IMR-90 (cell line): ENCODE measurements at regions not wholly inside any gene's neighbourhood (a gene's known extent, or its start where the extent isn't known, plus 50 kb on each side); places are given as distances from the start of the nearest gene placed in this dataset.

ENCODE experiments used
- ATAC-seq: fragments of 200-7000 bp; cut with Tn5 transposase; 2 replicates; pipeline ENCODE4 v1.9.1; 2020; ENCODE audit warnings: low read depth, mild to moderate bottlenecking, moderate library complexity
- BruUV-seq: library from RNA; stranded (reverse); fragments of 400-500 nt; replicated peaks from 2 replicates; lab custom pipeline; 2021; lab: Mats Ljungman, UMichigan
- CTCF ChIA-PET: fragments of 300-600 bp; formaldehyde crosslinking; extraction: SDS; loops from one replicate; lab custom pipeline; 2021; ENCODE audit warnings: antibody characterized with exemption; lab: Yijun Ruan, JAX
- POLR2A ChIA-PET: fragments of 300-600 bp; sonication (Branson Sonifier 250); formaldehyde crosslinking; loops from one replicate; lab custom pipeline; 2022; ENCODE audit warnings: antibody characterized with exemption; ENCODE audit not compliant: unreplicated experiment; lab: Charles Lee
- DNase-seq: peaks from one replicate; pipeline ENCODE4 v3.0.0; 2013
- H2AFZ ChIP-seq: replicated peaks from 2 replicates; pipeline ENCODE3; 2013; ENCODE audit warnings: low read length, mild to moderate bottlenecking; ENCODE audit not compliant: poor library complexity
- H2AK5ac ChIP-seq: 2 replicates; pipeline ENCODE4 v1.6.1; 2013; ENCODE audit warnings: low read depth, low read length, inconsistent platforms
- H2AK9ac ChIP-seq: replicated peaks from 2 replicates; pipeline ENCODE3; 2013; ENCODE audit warnings: mild to moderate bottlenecking, low read depth, low read length, moderate library complexity; ENCODE audit not compliant: poor library complexity
- H2BK120ac ChIP-seq: 2 replicates; pipeline ENCODE4 v1.6.1; 2013; ENCODE audit warnings: low read depth, low read length, inconsistent platforms
- H2BK15ac ChIP-seq: 3 replicates; pipeline ENCODE4 v1.6.1; 2013; ENCODE audit warnings: low read depth, low read length, inconsistent platforms
- H2BK20ac ChIP-seq: 2 replicates; pipeline ENCODE4 v1.6.1; 2013; ENCODE audit warnings: low read depth, mild to moderate bottlenecking, inconsistent platforms, low read length, moderate library complexity
- H2BK5ac ChIP-seq: 2 replicates; pipeline ENCODE4 v1.6.1; 2013; ENCODE audit warnings: mild to moderate bottlenecking, low read depth, low read length, inconsistent platforms; ENCODE audit not compliant: poor library complexity, severe bottlenecking
- H3K14ac ChIP-seq: replicated peaks from 2 replicates; pipeline ENCODE4 v1.6.1; 2013; ENCODE audit warnings: low read depth, low read length, inconsistent platforms
- H3K18ac ChIP-seq: 2 replicates; pipeline ENCODE4 v1.6.1; 2013; ENCODE audit warnings: low read depth, low read length, control low read depth
- H3K23ac ChIP-seq: 2 replicates; pipeline ENCODE4 v1.6.1; 2013; ENCODE audit warnings: low read depth, low read length, inconsistent platforms
- H3K27ac ChIP-seq: 2 replicates; pipeline ENCODE4 v1.5.1; 2013; ENCODE audit warnings: mild to moderate bottlenecking, control low read depth, low read length; ENCODE audit not compliant: insufficient read depth
- H3K27me3 ChIP-seq: 2 replicates; pipeline ENCODE4 v1.6.1; 2013; ENCODE audit warnings: low read length; ENCODE audit not compliant: control insufficient read depth, insufficient read depth
- H3K36me3 ChIP-seq: 2 replicates; pipeline ENCODE4 v1.6.1; 2013; ENCODE audit warnings: low read length, mixed read lengths; ENCODE audit not compliant: control insufficient read depth, insufficient read depth
- H3K4ac ChIP-seq: 2 replicates; pipeline ENCODE4 v1.6.1; 2013; ENCODE audit warnings: low read depth, low read length, inconsistent platforms
- H3K4me1 ChIP-seq: 2 replicates; pipeline ENCODE4 v1.6.1; 2013; ENCODE audit warnings: low read length, mixed read lengths; ENCODE audit not compliant: control insufficient read depth, insufficient read depth
- H3K4me2 ChIP-seq: 2 replicates; pipeline ENCODE4 v1.6.1; 2013; ENCODE audit warnings: low read depth, mild to moderate bottlenecking, control low read depth, low read length, moderate library complexity
- H3K4me3 ChIP-seq: 2 replicates; pipeline ENCODE4 v1.5.1; 2013; ENCODE audit warnings: low read depth, mild to moderate bottlenecking, control low read depth, low read length, moderate library complexity; ENCODE audit not compliant: insufficient read depth
- H3K56ac ChIP-seq: 2 replicates; pipeline ENCODE4 v1.6.1; 2013; ENCODE audit warnings: low read length, inconsistent platforms; ENCODE audit not compliant: insufficient read depth; ENCODE audit errors: extremely low read depth
- H3K79me1 ChIP-seq, 2 experiments: 2 replicates each; pipeline ENCODE4 v1.6.1; 2013; ENCODE audit warnings: low read length in 2 of 2, inconsistent platforms in 1 of 2, low read depth in 1 of 2
- H3K9ac ChIP-seq: 2 replicates; pipeline ENCODE4 v1.6.1; 2013; ENCODE audit warnings: low read depth, low read length, control low read depth
- H3K9me1 ChIP-seq: 2 replicates; pipeline ENCODE4 v1.6.1; 2013; ENCODE audit warnings: low read length, inconsistent platforms; ENCODE audit not compliant: insufficient read depth
- H3K9me3 ChIP-seq: 2 replicates; pipeline ENCODE4 v1.6.1; 2013; ENCODE audit warnings: low read length; ENCODE audit not compliant: control insufficient read depth, insufficient read depth
- H4K20me1 ChIP-seq: 2 replicates; pipeline ENCODE4 v1.6.1; 2013; ENCODE audit warnings: low read length, inconsistent platforms; ENCODE audit not compliant: insufficient read depth
- H4K5ac ChIP-seq: 2 replicates; pipeline ENCODE4 v1.6.1; 2013; ENCODE audit warnings: mild to moderate bottlenecking, low read depth, low read length, control low read depth
- H4K8ac ChIP-seq, 2 experiments: 2 replicates each; pipeline ENCODE4 v1.6.1; 2013; ENCODE audit warnings: low read depth in 2 of 2, low read length in 2 of 2, control low read depth in 1 of 2, inconsistent platforms in 1 of 2
- H4K91ac ChIP-seq: 2 replicates; pipeline ENCODE4 v1.6.1; 2013; ENCODE audit warnings: low read depth, low read length, inconsistent platforms; ENCODE audit not compliant: insufficient read depth
- BHLHE40 ChIP-seq: fragments of 150-350 bp; IDR thresholded peaks from 2 replicates; pipeline ENCODE4 v1.6.1; 2016; ENCODE audit warnings: mild to moderate bottlenecking, low read depth, low read length
- CEBPB ChIP-seq: IDR thresholded peaks from 2 replicates; pipeline ENCODE4 v1.6.1; 2012; ENCODE audit warnings: low read depth, low read length, improper control_type of control experiment
- CHD1 ChIP-seq: IDR thresholded peaks from 2 replicates; pipeline ENCODE4 v1.6.1; 2012; ENCODE audit warnings: low read depth, low read length, improper control_type of control experiment
- CTCF ChIP-seq: conservative IDR thresholded peaks from 2 replicates; pipeline ENCODE4 v1.5.1; 2012; ENCODE audit warnings: mild to moderate bottlenecking, low read depth, low read length, improper control_type of control experiment
- ELK1 ChIP-seq: fragments of 150-350 bp; IDR thresholded peaks from 2 replicates; pipeline ENCODE4 v1.6.1; 2016; ENCODE audit warnings: low read depth, mild to moderate bottlenecking, low read length, moderate library complexity, borderline replicate concordance
- FOS ChIP-seq: fragments of 150-350 bp; IDR thresholded peaks from 2 replicates; pipeline ENCODE4 v1.6.1; 2016; ENCODE audit warnings: low read depth, low read length
- MAZ ChIP-seq: IDR thresholded peaks from 2 replicates; pipeline ENCODE4 v1.6.1; 2012; ENCODE audit warnings: low read depth, mild to moderate bottlenecking, low read length, improper control_type of control experiment, moderate library complexity, borderline replicate concordance
- MXI1 ChIP-seq: IDR thresholded peaks from 2 replicates; pipeline ENCODE4 v1.6.1; 2012; ENCODE audit warnings: low read depth, mild to moderate bottlenecking, low read length, moderate library complexity, borderline replicate concordance
- NFE2L2 ChIP-seq: fragments of 150-350 bp; IDR thresholded peaks from 2 replicates; pipeline ENCODE4 v1.6.1; 2016; ENCODE audit warnings: low read depth, mild to moderate bottlenecking, low read length
- POLR2A ChIP-seq: IDR thresholded peaks from 2 replicates; pipeline ENCODE4 v1.6.1; 2012; ENCODE audit warnings: mild to moderate bottlenecking, low read depth, low read length
- RAD21 ChIP-seq: IDR thresholded peaks from 2 replicates; pipeline ENCODE4 v1.6.1; 2012; ENCODE audit warnings: low read length, improper control_type of control experiment
- RCOR1 ChIP-seq: IDR thresholded peaks from 2 replicates; pipeline ENCODE4 v1.6.1; 2012; ENCODE audit warnings: mild to moderate bottlenecking, low read length, improper control_type of control experiment; ENCODE audit not compliant: insufficient replicate concordance
- RFX5 ChIP-seq: IDR thresholded peaks from 2 replicates; pipeline ENCODE4 v1.8.0; 2012; ENCODE audit warnings: low read depth, mild to moderate bottlenecking, low read length, moderate library complexity
- SMC3 ChIP-seq: fragments of 150-350 bp; IDR thresholded peaks from 2 replicates; pipeline ENCODE4 v1.6.1; 2016; ENCODE audit warnings: low read depth, mild to moderate bottlenecking, antibody characterized with exemption, low read length, moderate library complexity
- USF2 ChIP-seq: fragments of 150-350 bp; IDR thresholded peaks from 2 replicates; pipeline ENCODE4 v1.6.1; 2017; ENCODE audit warnings: mild to moderate bottlenecking, antibody characterized with exemption, low read length, low read depth
- WGBS, 2 experiments: methylation state at CpG; one replicate each; pipeline versions ENCODE4 v1.1.5 to v1.1.7; 2013; ENCODE audit warnings: missing lambda C conversion rate in 2 of 2; ENCODE audit not compliant: insufficient read length in 1 of 2; ENCODE audit errors: extremely low coverage in 2 of 2; 5-methylcytosine and 5-hydroxymethylcytosine counted together
- dilution Hi-C: fragments of 300-500 bp; cut with HindIII; formaldehyde crosslinking; loops from one replicate; pipeline ENCODE4 v1.14.3; 2018; ENCODE audit warnings: low sequenced_read_pairs; ENCODE audit not compliant: unreplicated experiment
- in situ Hi-C: fragments of 300-500 bp; cut with MboI; formaldehyde crosslinking; loops from 3 replicates; pipeline ENCODE4 v1.14.3; 2019; ENCODE audit warnings: low sequenced_read_pairs, inconsistent platforms, mixed read lengths
- intact Hi-C: fragments of 100-400 bp; cut with micrococcal nuclease; formaldehyde crosslinking; loops from 2 replicates; pipeline ENCODE4 v1.10.0; 2022

GRCh38 chr1:97013941-97014340, 292.4 kb downstream of the PTBP2 start:
- Histone ChIP-seq H3K79me1 (no peaks in the 10 kb centered on the region), H4K5ac (no peak overlapping the region), H2BK20ac (no peak overlapping the region), H3K9ac (no peak overlapping the region), H3K4me3 (no peak overlapping the region), H3K23ac (peak overlapping the region; percentile 12; the same call in 1 of the 2 replicates), H3K27ac (no peak overlapping the region), H3K9me1 (no peaks in the 10 kb centered on the region), H2BK5ac (no peak overlapping the region), H3K56ac (no peak overlapping the region), H2BK120ac (0 out of 2 replicates have a peak overlapping the region, but pooled peaks have one; percentile 62), H3K27me3 (no peaks in the 10 kb centered on the region), H3K18ac (peak overlapping the region; percentile 76; the same call in 1 of the 2 replicates), H3K14ac (0 out of 2 replicates have a peak overlapping the region, but pooled peaks have one; percentile 7), H3K4ac (peak overlapping the region; percentile 19; the same call in 1 of the 2 replicates), H4K20me1 (no peaks in the 10 kb centered on the region), H2AFZ (no peak overlapping the region), H3K36me3 (no peaks in the 10 kb centered on the region), H3K4me2 (no peak overlapping the region), H2AK5ac (no peak overlapping the region), H4K8ac (no peak overlapping the region), H4K91ac (no peak overlapping the region), H2BK15ac (no peak overlapping the region; the same call in 2 of the 3 replicates), H2AK9ac (no peak overlapping the region), H3K9me3 (no peaks in the 10 kb centered on the region), H3K4me1 (peaks cover 2% of the 10 kb centered on the region)
- no peak for TF ChIP-seq RCOR1
- TF ChIP-seq MAZ = no peak
- no peak for TF ChIP-seq SMC3
- no peak for TF ChIP-seq BHLHE40
- TF ChIP-seq MXI1 = no peak
- TF ChIP-seq POLR2A = no peak
- TF ChIP-seq RFX5 = no peak
- no peak for TF ChIP-seq RAD21
- no peak for TF ChIP-seq CTCF
- no peak for TF ChIP-seq CHD1
- TF ChIP-seq ELK1 = no peak
- no peak for TF ChIP-seq CEBPB
- no peak for TF ChIP-seq USF2
- no peak for TF ChIP-seq NFE2L2
- TF ChIP-seq FOS = no peak
- CTCF ChIA-PET = interaction anchor here (1.0 kb wide), 1 partner anchor 32 kb away, joined by 3 read pairs; no protein-coding TSS in a partner anchor
- peak; percentile 76 for DNase-seq
- intact Hi-C loops = no loop called here
- peak; percentile 84 for ATAC-seq
- POLR2A ChIA-PET = no interaction called here
- no CpG with 5 or more reads among the region's 1 CpG for WGBS, 2 experiments
- in situ Hi-C loops = no loop called here
- no TSS peak for BruUV-seq
- dilution Hi-C loops = no loop called here
